ENCODE measurements at regions not wholly inside any gene's neighbourhood (a gene's known extent, or its start where the extent isn't known, plus 50 kb on each side); places are given as distances from the start of the nearest gene placed in this dataset.

GRCh38 chr15:26365077-26365476 is 407.8 kb downstream of the GABRB3 start:
- Mint-ChIP-seq H3K4me1 (ENCODE audit: low read depth, unreplicated experiment) (no peaks in the 10 kb centered on the region), H3K4me3 (ENCODE audit: unreplicated experiment) (no peak overlapping the region), H3K27ac (ENCODE audit: unreplicated experiment) (no peak overlapping the region), H3K27me3 (ENCODE audit: low read depth, unreplicated experiment) (peaks cover under 1% of the 10 kb centered on the region), H3K36me3 (ENCODE audit: low read depth, unreplicated experiment) (no peaks in the 10 kb centered on the region), H3K9me3 (ENCODE audit: unreplicated experiment) (no peaks in the 10 kb centered on the region)
- no peaks in the 10 kb centered on the region for H4K20me1 ChIP-seq (ENCODE audit: insufficient read depth, low read length)
- H3K4me3 ChIP-seq (ENCODE audit: insufficient read depth, low read depth, low read length) = no peak overlapping the region
- H2AFZ ChIP-seq (ENCODE audit: low read depth, low read length) = no peak overlapping the region
- H3K4me1 ChIP-seq (ENCODE audit: insufficient read depth, low read length) = no peaks in the 10 kb centered on the region
- H3K4me2 ChIP-seq (ENCODE audit: low read length) = no peak overlapping the region
- TF ChIP-seq CTCF (IDR thresholded peaks at IDR 0.05; ENCODE audit: insufficient read depth, low read depth, low read length) (no peak), EZH2 (IDR thresholded peaks at IDR 0.05; ENCODE audit: insufficient read depth, low read length) (no peak)
- DNase-seq (ENCODE audit: low read depth) (no peak), FAIRE-seq (no peak)
- no peaks in the 10 kb centered on the region for H3K36me3 ChIP-seq (ENCODE audit: insufficient read depth, low read length)
- no peak overlapping the region for H3K9ac ChIP-seq (ENCODE audit: low read length)
- no peaks in the 10 kb centered on the region for H3K27me3 ChIP-seq (ENCODE audit: insufficient read depth, low read length)
- peaks cover 2% of the 10 kb centered on the region for H3K9me3 ChIP-seq (ENCODE audit: insufficient read depth, low read depth, low read length)
- H3K79me2 ChIP-seq (ENCODE audit: insufficient read depth, low read length) = no peaks in the 10 kb centered on the region
- H3K27ac ChIP-seq (ENCODE audit: low read depth, low read length) = no peak overlapping the region

GRCh38 chr15:26359855-26360254 is 413.0 kb downstream of the GABRB3 start:
- TF ChIP-seq CTCF (IDR thresholded peaks at IDR 0.05; ENCODE audit: insufficient read depth, low read depth, low read length) (no peak), EZH2 (IDR thresholded peaks at IDR 0.05; ENCODE audit: insufficient read depth, low read length) (no peak)
- no peak overlapping the region for H3K27ac ChIP-seq (ENCODE audit: low read depth, low read length)
- H3K36me3 Mint-ChIP-seq (ENCODE audit: low read depth, unreplicated experiment) = no peaks in the 10 kb centered on the region
- no peaks in the 10 kb centered on the region for H3K36me3 ChIP-seq (ENCODE audit: insufficient read depth, low read length)
- no peaks in the 10 kb centered on the region for H3K4me1 ChIP-seq (ENCODE audit: insufficient read depth, low read length)
- no peak for FAIRE-seq
- peaks cover 4% of the 10 kb centered on the region for H3K9me3 ChIP-seq (ENCODE audit: insufficient read depth, low read depth, low read length)
- no peaks in the 10 kb centered on the region for H3K4me1 Mint-ChIP-seq (ENCODE audit: low read depth, unreplicated experiment)
- DNase-seq (ENCODE audit: low read depth) = no peak
- H3K4me3 Mint-ChIP-seq (ENCODE audit: unreplicated experiment) = no peak overlapping the region
- H4K20me1 ChIP-seq (ENCODE audit: insufficient read depth, low read length) = no peaks in the 10 kb centered on the region
- H2AFZ ChIP-seq (ENCODE audit: low read depth, low read length) = no peak overlapping the region
- no peak overlapping the region for H3K4me3 ChIP-seq (ENCODE audit: insufficient read depth, low read depth, low read length)
- no peak overlapping the region for H3K27ac Mint-ChIP-seq (ENCODE audit: unreplicated experiment)
- peaks cover 4% of the 10 kb centered on the region for H3K27me3 Mint-ChIP-seq (ENCODE audit: low read depth, unreplicated experiment)
- no peak overlapping the region for H3K9ac ChIP-seq (ENCODE audit: low read length)
- H3K79me2 ChIP-seq (ENCODE audit: insufficient read depth, low read length) = no peaks in the 10 kb centered on the region
- H3K4me2 ChIP-seq (ENCODE audit: low read length) = no peak overlapping the region
- H3K27me3 ChIP-seq (ENCODE audit: insufficient read depth, low read length) = no peaks in the 10 kb centered on the region
- H3K9me3 Mint-ChIP-seq (ENCODE audit: unreplicated experiment) = no peaks in the 10 kb centered on the region

DNA sequence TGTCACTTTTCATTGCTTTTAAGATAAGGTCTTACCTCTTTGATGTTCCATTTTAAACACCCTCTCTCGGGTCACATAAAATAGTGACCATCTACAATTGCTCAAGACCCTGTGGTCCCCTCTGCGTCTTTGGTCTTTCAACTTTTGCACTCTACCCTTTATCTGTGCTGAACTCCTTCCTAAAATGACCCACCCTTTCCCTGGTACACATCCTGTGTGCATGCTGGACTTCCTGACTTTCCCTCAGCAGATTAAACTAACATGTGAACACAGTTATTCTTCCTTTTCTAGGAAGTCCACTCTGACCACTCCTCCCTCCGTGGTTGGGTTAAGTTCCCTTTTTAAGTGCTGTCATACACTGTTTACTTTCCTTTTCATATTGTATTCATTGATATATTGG is 414.2 kb downstream of the GABRB3 start:
- no peak for DNase-seq (ENCODE audit: low read depth)
- no peaks in the 10 kb centered on the region for H3K9me3 Mint-ChIP-seq (ENCODE audit: unreplicated experiment)
- H3K9me3 ChIP-seq (ENCODE audit: insufficient read depth, low read depth, low read length) = peaks cover 5% of the 10 kb centered on the region
- no peak overlapping the region for H3K4me3 ChIP-seq (ENCODE audit: insufficient read depth, low read depth, low read length)
- H3K4me2 ChIP-seq (ENCODE audit: low read length) = no peak overlapping the region
- H4K20me1 ChIP-seq (ENCODE audit: insufficient read depth, low read length) = no peaks in the 10 kb centered on the region
- no peaks in the 10 kb centered on the region for H3K36me3 Mint-ChIP-seq (ENCODE audit: low read depth, unreplicated experiment)
- no peak for FAIRE-seq
- H3K9ac ChIP-seq (ENCODE audit: low read length) = no peak overlapping the region
- no peaks in the 10 kb centered on the region for H3K79me2 ChIP-seq (ENCODE audit: insufficient read depth, low read length)
- peaks cover 4% of the 10 kb centered on the region for H3K27me3 Mint-ChIP-seq (ENCODE audit: low read depth, unreplicated experiment)
- H3K27ac Mint-ChIP-seq (ENCODE audit: unreplicated experiment) = no peak overlapping the region
- TF ChIP-seq EZH2 (IDR thresholded peaks at IDR 0.05; ENCODE audit: insufficient read depth, low read length) (no peak), CTCF (IDR thresholded peaks at IDR 0.05; ENCODE audit: insufficient read depth, low read depth, low read length) (no peak)
- H3K27me3 ChIP-seq (ENCODE audit: insufficient read depth, low read length) = no peaks in the 10 kb centered on the region
- no peaks in the 10 kb centered on the region for H3K4me1 ChIP-seq (ENCODE audit: insufficient read depth, low read length)
- H3K27ac ChIP-seq (ENCODE audit: low read depth, low read length) = no peak overlapping the region
- H3K4me3 Mint-ChIP-seq (ENCODE audit: unreplicated experiment) = no peak overlapping the region
- H2AFZ ChIP-seq (ENCODE audit: low read depth, low read length) = no peak overlapping the region
- H3K36me3 ChIP-seq (ENCODE audit: insufficient read depth, low read length) = no peaks in the 10 kb centered on the region
- no peaks in the 10 kb centered on the region for H3K4me1 Mint-ChIP-seq (ENCODE audit: low read depth, unreplicated experiment)

Measured in astrocyte (in vitro differentiated cells and primary cell).